ENCODE measurements at regions not wholly inside any gene's neighbourhood (a gene's known extent, or its start where the extent isn't known, plus 50 kb on each side); places are given as distances from the start of the nearest gene placed in this dataset.

DNA sequence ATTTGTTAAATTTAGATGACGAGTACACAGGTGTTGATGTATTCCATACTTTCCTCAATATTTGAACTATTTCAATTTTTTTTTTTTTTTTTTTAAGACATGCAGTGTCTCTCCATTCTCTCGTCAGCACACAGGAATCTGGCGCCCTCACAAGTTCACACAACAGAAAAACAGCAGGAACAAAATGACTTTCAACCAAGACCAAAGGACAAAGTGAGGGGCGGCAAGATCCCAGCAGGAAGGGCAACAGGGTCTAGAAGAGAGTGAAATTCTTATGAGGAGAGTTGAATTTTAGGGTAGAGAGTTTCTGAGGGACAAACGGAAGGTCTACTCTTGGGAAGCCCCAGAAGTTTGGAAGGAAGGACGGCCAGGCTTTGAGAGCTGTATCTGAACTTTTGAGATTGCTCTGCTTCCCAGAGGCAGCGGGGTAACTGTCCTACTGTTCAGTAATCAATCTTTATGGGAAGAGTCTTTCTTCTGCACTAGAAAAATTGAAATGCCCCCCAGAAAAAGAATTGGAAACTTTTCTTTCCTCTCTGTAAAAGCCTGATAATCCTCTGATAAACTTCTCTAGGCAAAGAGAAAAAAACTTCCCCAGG is 760.2 kb downstream of the RAB28 start:
- Mint-ChIP-seq H3K4me3 (no peak overlapping the region), H3K27ac (no peak overlapping the region), H3K9me3 (ENCODE audit: insufficient read depth) (no peaks in the 10 kb centered on the region), H3K4me1 (peaks cover 4% of the 10 kb centered on the region), H3K27me3 (peaks cover 14% of the 10 kb centered on the region)
- Histone ChIP-seq H3K27me3 (replicated peaks in 1 of 4; ENCODE audit: control extremely low read depth in 1 of 4, control insufficient read depth in 3 of 4, insufficient read depth in 4 of 4, low read length in 3 of 4) (peaks cover 0 to 5% (median 0%) of the 10 kb centered on the region in 4 experiments), H4K20me1 (ENCODE audit: control insufficient read depth, insufficient read depth, low read length, poor library complexity, severe bottlenecking) (no peaks in the 10 kb centered on the region), H2AFZ (ENCODE audit: insufficient read depth, low read depth, low read length, poor library complexity, severe bottlenecking) (peak overlapping the region; percentile 16), H3K36me3 (replicated peaks in 1 of 2; ENCODE audit: control extremely low read depth in 1 of 2, control insufficient read depth in 1 of 2, extremely low read depth in 1 of 2, insufficient read depth in 2 of 2, low read length in 1 of 2) (no peaks in the 10 kb centered on the region), H3K4me2 (replicated peaks; ENCODE audit: low read depth, low read length, poor library complexity, severe bottlenecking) (no peak overlapping the region), H3K4me3 (ENCODE audit: control extremely low read depth in 1 of 5, extremely low read depth in 1 of 5, insufficient read depth in 1 of 5, low read depth in 2 of 5, low read length in 4 of 5) (no peak overlapping the region), H3K4me1 (ENCODE audit: control insufficient read depth in 2 of 2, insufficient read depth in 2 of 2, low read length in 2 of 2) (no peaks in the 10 kb centered on the region), H3K9ac (ENCODE audit: low read length) (no peak overlapping the region), H3K27ac (ENCODE audit: low read length in 2 of 2) (no peak overlapping the region), H3K9me3 (ENCODE audit: control extremely low read depth in 1 of 3, control insufficient read depth in 2 of 3, insufficient read depth in 1 of 3, low read length in 2 of 3) (no peaks in the 10 kb centered on the region), H3K79me2 (ENCODE audit: control insufficient read depth, insufficient read depth, low read length) (no peaks in the 10 kb centered on the region)
- 20% methylated on average over 5 of the region's 7 CpGs for WGBS (ENCODE audit: insufficient coverage)
- intact Hi-C loops (cut with micrococcal nuclease): no loop called here
- DNase-seq (no peak), ATAC-seq (ENCODE audit: low read depth) (no peak)
- ChIA-PET CTCF (no interaction called here), POLR2A (no interaction called here)
- TF ChIP-seq, protein P1, sequence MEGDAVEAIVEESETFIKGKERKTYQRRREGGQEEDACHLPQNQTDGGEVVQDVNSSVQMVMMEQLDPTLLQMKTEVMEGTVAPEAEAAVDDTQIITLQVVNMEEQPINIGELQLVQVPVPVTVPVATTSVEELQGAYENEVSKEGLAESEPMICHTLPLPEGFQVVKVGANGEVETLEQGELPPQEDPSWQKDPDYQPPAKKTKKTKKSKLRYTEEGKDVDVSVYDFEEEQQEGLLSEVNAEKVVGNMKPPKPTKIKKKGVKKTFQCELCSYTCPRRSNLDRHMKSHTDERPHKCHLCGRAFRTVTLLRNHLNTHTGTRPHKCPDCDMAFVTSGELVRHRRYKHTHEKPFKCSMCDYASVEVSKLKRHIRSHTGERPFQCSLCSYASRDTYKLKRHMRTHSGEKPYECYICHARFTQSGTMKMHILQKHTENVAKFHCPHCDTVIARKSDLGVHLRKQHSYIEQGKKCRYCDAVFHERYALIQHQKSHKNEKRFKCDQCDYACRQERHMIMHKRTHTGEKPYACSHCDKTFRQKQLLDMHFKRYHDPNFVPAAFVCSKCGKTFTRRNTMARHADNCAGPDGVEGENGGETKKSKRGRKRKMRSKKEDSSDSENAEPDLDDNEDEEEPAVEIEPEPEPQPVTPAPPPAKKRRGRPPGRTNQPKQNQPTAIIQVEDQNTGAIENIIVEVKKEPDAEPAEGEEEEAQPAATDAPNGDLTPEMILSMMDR (IDR thresholded peaks at IDR 0.05): no peak
- TF ChIP-seq EZH2 (IDR thresholded peaks at IDR 0.05; ENCODE audit: borderline replicate concordance, insufficient read depth, low read depth, low read length, poor library complexity, severe bottlenecking): no peak

DNA sequence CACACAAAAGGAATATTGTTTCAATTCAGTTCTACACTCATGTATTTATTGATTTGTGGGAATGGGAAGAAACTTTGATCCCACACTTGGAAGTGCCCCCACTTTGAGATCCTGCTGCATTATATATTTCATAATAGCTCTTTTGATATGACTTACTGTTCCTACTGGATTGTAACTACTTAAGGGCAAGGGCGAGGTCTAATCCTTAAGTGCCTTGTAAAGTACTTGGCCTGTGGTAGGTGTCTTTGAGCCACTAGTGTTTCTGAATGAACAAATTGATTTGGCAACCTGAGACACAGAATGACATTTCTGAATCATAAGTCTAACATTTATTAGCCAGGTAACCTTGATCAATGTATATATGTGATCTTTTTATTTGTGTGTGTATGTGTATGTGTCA is 767.2 kb downstream of the RAB28 start:
- Histone ChIP-seq H3K9ac (ENCODE audit: low read length) (no peak overlapping the region), H3K36me3 (replicated peaks in 1 of 2; ENCODE audit: control extremely low read depth in 1 of 2, control insufficient read depth in 1 of 2, extremely low read depth in 1 of 2, insufficient read depth in 2 of 2, low read length in 1 of 2) (no peaks in the 10 kb centered on the region), H3K4me2 (replicated peaks; ENCODE audit: low read depth, low read length, poor library complexity, severe bottlenecking) (no peak overlapping the region), H3K4me1 (ENCODE audit: control insufficient read depth in 2 of 2, insufficient read depth in 2 of 2, low read length in 2 of 2) (no peaks in the 10 kb centered on the region), H3K27ac (ENCODE audit: low read length in 2 of 2) (no peak overlapping the region), H3K9me3 (ENCODE audit: control extremely low read depth in 1 of 3, control insufficient read depth in 2 of 3, insufficient read depth in 1 of 3, low read length in 2 of 3) (peaks cover 0 to 3% (median 0%) of the 10 kb centered on the region in 3 donors), H3K4me3 (ENCODE audit: control extremely low read depth in 1 of 5, extremely low read depth in 1 of 5, insufficient read depth in 1 of 5, low read depth in 2 of 5, low read length in 4 of 5) (no peak overlapping the region), H4K20me1 (ENCODE audit: control insufficient read depth, insufficient read depth, low read length, poor library complexity, severe bottlenecking) (no peaks in the 10 kb centered on the region), H3K27me3 (replicated peaks in 1 of 4; ENCODE audit: control extremely low read depth in 1 of 4, control insufficient read depth in 3 of 4, insufficient read depth in 4 of 4, low read length in 3 of 4) (no peaks in the 10 kb centered on the region), H2AFZ (ENCODE audit: insufficient read depth, low read depth, low read length, poor library complexity, severe bottlenecking) (no peak overlapping the region), H3K79me2 (ENCODE audit: control insufficient read depth, insufficient read depth, low read length) (no peaks in the 10 kb centered on the region)
- no peaks in the 10 kb centered on the region for H3K9me3 Mint-ChIP-seq (ENCODE audit: insufficient read depth)
- no peaks in the 10 kb centered on the region for H3K4me1 Mint-ChIP-seq
- TF ChIP-seq, protein P1 (IDR thresholded peaks at IDR 0.05): no peak
- no peak for TF ChIP-seq EZH2 (IDR thresholded peaks at IDR 0.05; ENCODE audit: borderline replicate concordance, insufficient read depth, low read depth, low read length, poor library complexity, severe bottlenecking)
- no peak overlapping the region for H3K27ac Mint-ChIP-seq
- POLR2A ChIA-PET: no interaction called here
- peaks cover 7% of the 10 kb centered on the region for H3K27me3 Mint-ChIP-seq
- no peak overlapping the region for H3K4me3 Mint-ChIP-seq
- CTCF ChIA-PET: no interaction called here
- DNase-seq (no peak), ATAC-seq (ENCODE audit: low read depth) (no peak)
- no CpG with 5 or more reads among the region's 1 CpG for WGBS (ENCODE audit: insufficient coverage)
- intact Hi-C loops (cut with micrococcal nuclease): no loop called here

All from B cell (primary cell).